RWPE1 (cell line): ENCODE measurements at regions not wholly inside any gene's neighbourhood (a gene's known extent, or its start where the extent isn't known, plus 50 kb on each side); places are given as distances from the start of the nearest gene placed in this dataset.

ENCODE experiments used
- CTCF ChIA-PET: fragments of 350-600 bp; sonication (Branson Sonifier 250); formaldehyde crosslinking; extraction: SDS; loops from one replicate; lab custom pipeline; 2021; lab: Yijun Ruan, JAX
- POLR2A ChIA-PET: fragments of 400-600 bp; formaldehyde crosslinking; extraction: SDS; loops from one replicate; lab custom pipeline; 2020; ENCODE audit warnings: antibody characterized with exemption; ENCODE audit not compliant: low non-redundant PET; lab: Yijun Ruan, JAX
- DNase-seq: peaks from one replicate; pipeline ENCODE4 v3.0.0; 2012; ENCODE audit warnings: low spot score
- H3K27ac ChIP-seq: fragments of 450-650 bp; 2 replicates; pipeline ENCODE4 v1.5.1; 2017
- CTCF ChIP-seq: fragments of 450-650 bp; conservative IDR thresholded peaks from 2 replicates; pipeline ENCODE4 v1.5.1; 2017; ENCODE audit warnings: low read depth, mild to moderate bottlenecking

GRCh38 chr3:152756807-152757206, 78.1 kb upstream of the P2RY1 start:
- no peak for DNase-seq
- no peak overlapping the region for H3K27ac ChIP-seq
- POLR2A ChIA-PET, result no interaction called here
- no peak for TF ChIP-seq CTCF
- CTCF ChIA-PET, result no interaction called here

GRCh38 chr3:152760024-152760563, 74.8 kb upstream of the P2RY1 start:
- no peak overlapping the region for H3K27ac ChIP-seq
- DNase-seq, result no peak
- no peak for TF ChIP-seq CTCF
- CTCF ChIA-PET, result no interaction called here
- POLR2A ChIA-PET, result no interaction called here

GRCh38 chr3:152760591-152760990, 74.3 kb upstream of the P2RY1 start:
- ChIA-PET POLR2A (no interaction called here), CTCF (interaction anchor here (0.7 kb wide), 1 partner anchor 201 kb away, joined by 3 read pairs; no protein-coding TSS in a partner anchor)
- no peak for DNase-seq
- H3K27ac ChIP-seq, result no peak overlapping the region
- no peak for TF ChIP-seq CTCF

GRCh38 chr3:152768478-152768877, 66.5 kb upstream of the P2RY1 start:
- CTCF ChIA-PET, result no interaction called here
- POLR2A ChIA-PET, result no interaction called here
- TF ChIP-seq CTCF, result no peak
- DNase-seq, result no peak
- no peak overlapping the region for H3K27ac ChIP-seq

- CTCF ChIA-PET, result interaction anchor here (0.6 kb wide), 1 partner anchor 191 kb away, joined by 5 read pairs; no protein-coding TSS in a partner anchor
- no peak for TF ChIP-seq CTCF
- peak; percentile 9 for DNase-seq
- no peak overlapping the region for H3K27ac ChIP-seq
- POLR2A ChIA-PET, result no interaction called here
Measured at GRCh38 chr3:152769523-152769922, 65.4 kb upstream of the P2RY1 start.

- H3K27ac ChIP-seq, result no peak overlapping the region
- ChIA-PET POLR2A (no interaction called here), CTCF (interaction anchor here (0.6 kb wide), 1 partner anchor 190 kb away, joined by 5 read pairs; no protein-coding TSS in a partner anchor)
- no peak for TF ChIP-seq CTCF
- no peak for DNase-seq
Measured at GRCh38 chr3:152770296-152770695, 64.6 kb upstream of the P2RY1 start.
